ENCODE measurements at regions not wholly inside any gene's neighbourhood (a gene's known extent, or its start where the extent isn't known, plus 50 kb on each side); places are given as distances from the start of the nearest gene placed in this dataset.
"Not testable (repeated sequence)": the region's sequence is repeated elsewhere in the genome, so short reads cannot be mapped to it uniquely, and the experiment has no call there.

GRCh38 chr13:97520061-97520460 lies 86.1 kb downstream of the RAP2A start:
- no peak for DNase-seq

- DNase-seq, result no peak
These were observed 86.9 kb downstream of the RAP2A start for GRCh38 chr13:97520866-97521265.

- DNase-seq, result no peak
These were observed 87.8 kb downstream of the RAP2A start for GRCh38 chr13:97521726-97522125.

GRCh38 chr13:97522243-97522642 lies 88.3 kb downstream of the RAP2A start:
- no peak for DNase-seq

- no peak for DNase-seq
These were observed 92.6 kb downstream of the RAP2A start for GRCh38 chr13:97526556-97526955.

GRCh38 chr13:97528518-97528917 lies 94.5 kb downstream of the RAP2A start:
- DNase-seq, result no peak

GRCh38 chr13:97534540-97534939 lies 100.6 kb downstream of the RAP2A start:
- no peak for DNase-seq

- DNase-seq, result no peak
These were observed 101.6 kb downstream of the RAP2A start for GRCh38 chr13:97535614-97536013.

- no peak for DNase-seq
These were observed 103.1 kb downstream of the RAP2A start for GRCh38 chr13:97537110-97537509.

- DNase-seq, result no peak
These were observed 104.2 kb downstream of the RAP2A start for GRCh38 chr13:97538203-97538602.

GRCh38 chr13:97539651-97540610 lies 106.0 kb downstream of the RAP2A start:
- no peak for DNase-seq

- no peak for DNase-seq
These were observed 106.7 kb downstream of the RAP2A start for GRCh38 chr13:97540696-97541095.

GRCh38 chr13:97542102-97542685 lies 108.2 kb downstream of the RAP2A start:
- no peak for DNase-seq

- DNase-seq, result no peak
These were observed 110.2 kb downstream of the RAP2A start for GRCh38 chr13:97544031-97544765.

- not testable (repeated sequence) for DNase-seq
These were observed 111.1 kb downstream of the RAP2A start for GRCh38 chr13:97544971-97545499.

- DNase-seq, result no peak
These were observed 114.2 kb downstream of the RAP2A start for GRCh38 chr13:97548138-97548537.

GRCh38 chr13:97548711-97549110 lies 114.7 kb downstream of the RAP2A start:
- no peak for DNase-seq

GRCh38 chr13:97549201-97549600 lies 115.2 kb downstream of the RAP2A start:
- DNase-seq, result no peak

GRCh38 chr13:97554496-97554895 lies 120.5 kb downstream of the RAP2A start:
- no peak for DNase-seq

GRCh38 chr13:97555034-97555433 lies 121.1 kb downstream of the RAP2A start:
- DNase-seq, result no peak

- no peak for DNase-seq
These were observed 125.1 kb downstream of the RAP2A start for GRCh38 chr13:97559030-97559429.

GRCh38 chr13:97559981-97560380 lies 126.0 kb downstream of the RAP2A start:
- no peak for DNase-seq

GRCh38 chr13:97561182-97561581 lies 127.2 kb downstream of the RAP2A start:
- no peak for DNase-seq

Measured in NCI-H1105 (cell line).